ENCODE measurements at regions not wholly inside any gene's neighbourhood (a gene's known extent, or its start where the extent isn't known, plus 50 kb on each side); places are given as distances from the start of the nearest gene placed in this dataset.

DNA sequence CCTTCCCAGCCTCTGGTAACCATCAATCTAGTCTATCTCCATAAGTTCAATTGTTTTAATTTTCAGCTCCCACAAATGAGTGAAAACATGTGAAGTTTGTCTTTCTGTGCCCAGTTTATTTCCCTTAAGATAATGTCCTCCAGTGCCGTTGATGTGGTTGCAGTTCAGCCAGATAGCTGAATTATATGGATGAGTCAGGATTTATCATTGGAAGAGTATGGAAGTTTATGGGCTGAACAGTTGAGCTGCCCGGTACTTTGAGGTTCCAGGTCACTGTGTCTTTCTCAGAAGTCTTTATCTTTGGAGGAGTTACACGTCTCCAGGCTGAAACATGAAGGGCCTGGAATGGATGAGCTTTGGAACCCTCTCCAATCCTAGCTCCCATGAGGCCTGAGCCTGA lies 120.1 kb downstream of the ASCL4 start:
- Histone ChIP-seq H3K9me3 (ENCODE audit: control insufficient read depth in 4 of 4, low read length in 3 of 4) (no peaks in the 10 kb centered on the region), H3K9ac (ENCODE audit: low read depth in 1 of 2, low read length in 2 of 2) (no peak overlapping the region), H3K36me3 (ENCODE audit: control insufficient read depth in 4 of 4, insufficient read depth in 3 of 4, low read depth in 1 of 4, low read length in 3 of 4) (no peaks in the 10 kb centered on the region), H3K4me3 (ENCODE audit: low read depth in 1 of 3, low read length in 3 of 3) (no peak overlapping the region), H3K4me1 (ENCODE audit: control insufficient read depth in 4 of 4, insufficient read depth in 4 of 4, low read length in 3 of 4) (no peaks in the 10 kb centered on the region), H3K27me3 (ENCODE audit: control insufficient read depth in 4 of 4, insufficient read depth in 4 of 4, low read length in 3 of 4) (peaks cover 0 to 8% (median 3%) of the 10 kb centered on the region in 4 donors), H3K27ac (ENCODE audit: low read depth in 1 of 2, low read length in 2 of 2) (no peak overlapping the region)
- no peak for DNase-seq (ENCODE audit: low spot score)
- TF ChIP-seq YY1 (IDR thresholded peaks at IDR 0.05): no peak
- TF ChIP-seq, protein P1, sequence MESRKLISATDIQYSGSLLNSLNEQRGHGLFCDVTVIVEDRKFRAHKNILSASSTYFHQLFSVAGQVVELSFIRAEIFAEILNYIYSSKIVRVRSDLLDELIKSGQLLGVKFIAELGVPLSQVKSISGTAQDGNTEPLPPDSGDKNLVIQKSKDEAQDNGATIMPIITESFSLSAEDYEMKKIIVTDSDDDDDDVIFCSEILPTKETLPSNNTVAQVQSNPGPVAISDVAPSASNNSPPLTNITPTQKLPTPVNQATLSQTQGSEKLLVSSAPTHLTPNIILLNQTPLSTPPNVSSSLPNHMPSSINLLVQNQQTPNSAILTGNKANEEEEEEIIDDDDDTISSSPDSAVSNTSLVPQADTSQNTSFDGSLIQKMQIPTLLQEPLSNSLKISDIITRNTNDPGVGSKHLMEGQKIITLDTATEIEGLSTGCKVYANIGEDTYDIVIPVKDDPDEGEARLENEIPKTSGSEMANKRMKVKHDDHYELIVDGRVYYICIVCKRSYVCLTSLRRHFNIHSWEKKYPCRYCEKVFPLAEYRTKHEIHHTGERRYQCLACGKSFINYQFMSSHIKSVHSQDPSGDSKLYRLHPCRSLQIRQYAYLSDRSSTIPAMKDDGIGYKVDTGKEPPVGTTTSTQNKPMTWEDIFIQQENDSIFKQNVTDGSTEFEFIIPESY (IDR thresholded peaks at IDR 0.05): no peak
- no peak for TF ChIP-seq TAF1 (conservative IDR thresholded peaks at IDR 0.05)
- no peak for TF ChIP-seq GABPA (IDR thresholded peaks at IDR 0.05 in 1 of 2, conservative IDR thresholded peaks at IDR 0.05 in 1 of 2)
- no peak for TF ChIP-seq MAX (IDR thresholded peaks at IDR 0.05)
- TF ChIP-seq NR2F2 (IDR thresholded peaks at IDR 0.05): no peak
- WGBS: 67% methylated on average over 3 of the region's 3 CpGs

- TF ChIP-seq YY1 (IDR thresholded peaks at IDR 0.05) (no peak), TAF1 (conservative IDR thresholded peaks at IDR 0.05) (no peak), FOXA2 (IDR thresholded peaks at IDR 0.05) (no peak), RAD21 (IDR thresholded peaks at IDR 0.05) (no peak), JUND (IDR thresholded peaks at IDR 0.05) (no peak), MAX (IDR thresholded peaks at IDR 0.05) (no peak), RXRA (IDR thresholded peaks at IDR 0.05) (no peak), REST (IDR thresholded peaks at IDR 0.05) (no peak), FOXA1 (IDR thresholded peaks at IDR 0.05) (no peak), GABPA (IDR thresholded peaks at IDR 0.05 in 1 of 2, conservative IDR thresholded peaks at IDR 0.05 in 1 of 2) (no peak), EGR1 (IDR thresholded peaks at IDR 0.05; ENCODE audit: low read depth in 2 of 2) (no peak), SP1 (IDR thresholded peaks at IDR 0.05) (no peak), HNF4G (IDR thresholded peaks at IDR 0.05) (no peak), HNF4A (conservative IDR thresholded peaks at IDR 0.05) (no peak), NR2F2 (IDR thresholded peaks at IDR 0.05) (no peak)
- TF ChIP-seq, protein P2, sequence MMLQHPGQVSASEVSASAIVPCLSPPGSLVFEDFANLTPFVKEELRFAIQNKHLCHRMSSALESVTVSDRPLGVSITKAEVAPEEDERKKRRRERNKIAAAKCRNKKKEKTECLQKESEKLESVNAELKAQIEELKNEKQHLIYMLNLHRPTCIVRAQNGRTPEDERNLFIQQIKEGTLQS (IDR thresholded peaks at IDR 0.05): no peak
- TF ChIP-seq, protein P1 (IDR thresholded peaks at IDR 0.05): no peak
- TF ChIP-seq, protein P3, sequence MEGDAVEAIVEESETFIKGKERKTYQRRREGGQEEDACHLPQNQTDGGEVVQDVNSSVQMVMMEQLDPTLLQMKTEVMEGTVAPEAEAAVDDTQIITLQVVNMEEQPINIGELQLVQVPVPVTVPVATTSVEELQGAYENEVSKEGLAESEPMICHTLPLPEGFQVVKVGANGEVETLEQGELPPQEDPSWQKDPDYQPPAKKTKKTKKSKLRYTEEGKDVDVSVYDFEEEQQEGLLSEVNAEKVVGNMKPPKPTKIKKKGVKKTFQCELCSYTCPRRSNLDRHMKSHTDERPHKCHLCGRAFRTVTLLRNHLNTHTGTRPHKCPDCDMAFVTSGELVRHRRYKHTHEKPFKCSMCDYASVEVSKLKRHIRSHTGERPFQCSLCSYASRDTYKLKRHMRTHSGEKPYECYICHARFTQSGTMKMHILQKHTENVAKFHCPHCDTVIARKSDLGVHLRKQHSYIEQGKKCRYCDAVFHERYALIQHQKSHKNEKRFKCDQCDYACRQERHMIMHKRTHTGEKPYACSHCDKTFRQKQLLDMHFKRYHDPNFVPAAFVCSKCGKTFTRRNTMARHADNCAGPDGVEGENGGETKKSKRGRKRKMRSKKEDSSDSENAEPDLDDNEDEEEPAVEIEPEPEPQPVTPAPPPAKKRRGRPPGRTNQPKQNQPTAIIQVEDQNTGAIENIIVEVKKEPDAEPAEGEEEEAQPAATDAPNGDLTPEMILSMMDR (IDR thresholded peaks at IDR 0.05; ENCODE audit: low read depth, low read length, missing input control): no peak
- no peaks in the 10 kb centered on the region for H3K4me1 ChIP-seq (ENCODE audit: control insufficient read depth in 4 of 4, insufficient read depth in 4 of 4, low read length in 3 of 4)
- no peaks in the 10 kb centered on the region for H3K36me3 ChIP-seq (ENCODE audit: control insufficient read depth in 4 of 4, insufficient read depth in 3 of 4, low read depth in 1 of 4, low read length in 3 of 4)
- H3K27me3 ChIP-seq (ENCODE audit: control insufficient read depth in 4 of 4, insufficient read depth in 4 of 4, low read length in 3 of 4): peaks cover 0 to 8% (median 3%) of the 10 kb centered on the region in 4 donors
- no peaks in the 10 kb centered on the region for H3K9me3 ChIP-seq (ENCODE audit: control insufficient read depth in 4 of 4, low read length in 3 of 4)
- no peak overlapping the region for H3K4me3 ChIP-seq (ENCODE audit: low read depth in 1 of 3, low read length in 3 of 3)
- no peak overlapping the region for H3K9ac ChIP-seq (ENCODE audit: low read depth in 1 of 2, low read length in 2 of 2)
- no peak overlapping the region for H3K27ac ChIP-seq (ENCODE audit: low read depth in 1 of 2, low read length in 2 of 2)
- no peak for DNase-seq (ENCODE audit: low spot score)
These were observed 121.5 kb downstream of the ASCL4 start for GRCh38 chr12:107895966-107896365.
